Thyroid gland (tissue), 4 donors: ENCODE measurements at regions not wholly inside any gene's neighbourhood (a gene's known extent, or its start where the extent isn't known, plus 50 kb on each side); places are given as distances from the start of the nearest gene placed in this dataset.

Source experiments
- CTCF ChIP-seq, 6 experiments: fragments of 200-600 bp in 3 of 6; fragments of 450-650 bp in 3 of 6; sonication (generic) in 3 of 6; IDR thresholded peaks; one replicate each; pipeline ENCODE4 v1.5.1; 2016 to 2019; ENCODE audit warnings: antibody characterized with exemption in 6 of 6, mild to moderate bottlenecking in 2 of 6, inconsistent platforms in 1 of 6, moderate library complexity in 1 of 6
- POLR2A ChIP-seq, 2 donors: fragments of 450-650 bp; IDR thresholded peaks; one replicate each; pipeline ENCODE4 v1.6.1; 2017; ENCODE audit warnings: antibody characterized with exemption in 2 of 2, mild to moderate bottlenecking in 2 of 2, moderate library complexity in 1 of 2

- TF ChIP-seq CTCF (IDR thresholded peaks at IDR 0.05) (no peak), POLR2A (IDR thresholded peaks at IDR 0.05) (no peak)
Measured at GRCh38 chr20:40335437-40335836, 353.6 kb downstream of the MAFB start.
